ENCODE measurements at regions not wholly inside any gene's neighbourhood (a gene's known extent, or its start where the extent isn't known, plus 50 kb on each side); places are given as distances from the start of the nearest gene placed in this dataset.

DNA sequence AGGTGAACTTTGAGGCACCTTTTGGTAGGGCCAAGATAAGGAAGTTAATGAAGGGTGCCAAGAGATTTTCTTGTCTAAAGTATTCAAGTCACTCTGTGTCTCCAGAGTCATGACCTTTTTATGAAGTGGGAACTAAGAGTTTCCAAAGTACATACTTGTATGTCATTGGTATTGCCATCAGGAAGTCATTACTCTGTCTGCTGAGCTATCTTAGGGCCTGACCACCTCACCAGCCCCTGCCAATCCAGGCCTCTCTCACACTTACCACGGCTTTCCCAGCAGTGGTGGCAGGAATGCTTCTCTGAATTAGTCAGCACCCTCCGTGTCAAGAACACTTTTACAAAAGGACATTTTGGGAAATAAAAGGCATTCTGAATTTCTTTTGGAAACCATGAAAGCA is 192.8 kb upstream of the MTNR1B start:
- TF ChIP-seq POLR2AphosphoS5 (IDR thresholded peaks at IDR 0.05; ENCODE audit: low read depth, low read length): no peak
- no peak for TF ChIP-seq POLR2A (IDR thresholded peaks at IDR 0.05; ENCODE audit: low read depth, low read length)
